ENCODE measurements at regions not wholly inside any gene's neighbourhood (a gene's known extent, or its start where the extent isn't known, plus 50 kb on each side); places are given as distances from the start of the nearest gene placed in this dataset.

GRCh38 chr14:100988011-100988410 lies 84.5 kb upstream of the RTL1 start:
- Histone ChIP-seq H3K27me3 (ENCODE audit: control insufficient read depth in 3 of 3, insufficient read depth in 3 of 3, low read length in 2 of 3) (no peaks in the 10 kb centered on the region), H3K27ac (ENCODE audit: low read depth in 1 of 2, low read length in 1 of 2) (no peak overlapping the region), H3K9ac (ENCODE audit: insufficient read depth in 1 of 2, low read length in 2 of 2) (no peak overlapping the region), H3K9me3 (ENCODE audit: control insufficient read depth in 4 of 4, insufficient read depth in 3 of 4, low read length in 3 of 4) (no peaks in the 10 kb centered on the region), H3K4me3 (no peak overlapping the region), H3K4me1 (ENCODE audit: control insufficient read depth in 5 of 5, insufficient read depth in 5 of 5, low read length in 5 of 5) (no peaks in the 10 kb centered on the region), H3K36me3 (ENCODE audit: control insufficient read depth in 4 of 4, insufficient read depth in 4 of 4, low read length in 4 of 4) (peaks cover 0 to 12% (median 2%) of the 10 kb centered on the region in 4 donors)
- ATAC-seq (ENCODE audit: insufficient read depth, low FRiP score), result no peak
- TF ChIP-seq, protein P1, sequence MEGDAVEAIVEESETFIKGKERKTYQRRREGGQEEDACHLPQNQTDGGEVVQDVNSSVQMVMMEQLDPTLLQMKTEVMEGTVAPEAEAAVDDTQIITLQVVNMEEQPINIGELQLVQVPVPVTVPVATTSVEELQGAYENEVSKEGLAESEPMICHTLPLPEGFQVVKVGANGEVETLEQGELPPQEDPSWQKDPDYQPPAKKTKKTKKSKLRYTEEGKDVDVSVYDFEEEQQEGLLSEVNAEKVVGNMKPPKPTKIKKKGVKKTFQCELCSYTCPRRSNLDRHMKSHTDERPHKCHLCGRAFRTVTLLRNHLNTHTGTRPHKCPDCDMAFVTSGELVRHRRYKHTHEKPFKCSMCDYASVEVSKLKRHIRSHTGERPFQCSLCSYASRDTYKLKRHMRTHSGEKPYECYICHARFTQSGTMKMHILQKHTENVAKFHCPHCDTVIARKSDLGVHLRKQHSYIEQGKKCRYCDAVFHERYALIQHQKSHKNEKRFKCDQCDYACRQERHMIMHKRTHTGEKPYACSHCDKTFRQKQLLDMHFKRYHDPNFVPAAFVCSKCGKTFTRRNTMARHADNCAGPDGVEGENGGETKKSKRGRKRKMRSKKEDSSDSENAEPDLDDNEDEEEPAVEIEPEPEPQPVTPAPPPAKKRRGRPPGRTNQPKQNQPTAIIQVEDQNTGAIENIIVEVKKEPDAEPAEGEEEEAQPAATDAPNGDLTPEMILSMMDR (IDR thresholded peaks at IDR 0.05; ENCODE audit: control extremely low read depth, extremely low read depth), result no peak
- WGBS, 2 donors, result 78 to 85% methylated on average over 1 of the region's 1 CpG
- DNase-seq, result no peak

DNA sequence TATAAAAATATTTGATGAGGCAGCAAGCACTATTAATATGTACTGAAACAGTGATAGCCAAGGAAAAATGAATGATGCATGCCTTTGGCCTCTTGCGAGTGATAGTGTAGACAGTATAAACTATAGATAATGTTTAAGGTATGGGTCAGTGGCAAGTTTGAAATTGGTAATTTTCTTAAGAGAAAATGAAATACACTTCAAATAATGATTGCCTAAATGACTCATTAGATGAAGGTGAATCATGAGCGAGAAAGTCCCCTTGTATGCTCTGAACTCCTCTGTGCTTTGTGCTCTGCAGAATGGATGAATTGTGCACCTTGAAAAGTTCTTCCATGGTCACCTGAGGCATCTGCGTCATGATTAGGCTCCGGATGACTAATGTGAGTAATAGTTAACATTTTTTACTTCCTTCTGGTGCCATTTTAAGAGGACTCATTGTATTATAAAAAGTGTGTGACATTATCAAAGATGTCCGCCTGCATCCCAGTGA lies 84.9 kb upstream of the RTL1 start:
- Histone ChIP-seq H3K4me3 (no peak overlapping the region), H3K27ac (ENCODE audit: low read depth in 1 of 2, low read length in 1 of 2) (no peak overlapping the region), H3K9ac (ENCODE audit: insufficient read depth in 1 of 2, low read length in 2 of 2) (no peak overlapping the region), H3K9me3 (ENCODE audit: control insufficient read depth in 4 of 4, insufficient read depth in 3 of 4, low read length in 3 of 4) (no peaks in the 10 kb centered on the region), H3K27me3 (ENCODE audit: control insufficient read depth in 3 of 3, insufficient read depth in 3 of 3, low read length in 2 of 3) (no peaks in the 10 kb centered on the region), H3K4me1 (ENCODE audit: control insufficient read depth in 5 of 5, insufficient read depth in 5 of 5, low read length in 5 of 5) (no peaks in the 10 kb centered on the region), H3K36me3 (ENCODE audit: control insufficient read depth in 4 of 4, insufficient read depth in 4 of 4, low read length in 4 of 4) (peaks cover 0 to 14% (median 2%) of the 10 kb centered on the region in 4 donors)
- no peak for ATAC-seq (ENCODE audit: insufficient read depth, low FRiP score)
- 81 to 86% methylated on average over 5 of the region's 5 CpGs for WGBS, 2 donors
- TF ChIP-seq, protein P1 (IDR thresholded peaks at IDR 0.05; ENCODE audit: control extremely low read depth, extremely low read depth), result no peak
- DNase-seq, result no peak

DNA sequence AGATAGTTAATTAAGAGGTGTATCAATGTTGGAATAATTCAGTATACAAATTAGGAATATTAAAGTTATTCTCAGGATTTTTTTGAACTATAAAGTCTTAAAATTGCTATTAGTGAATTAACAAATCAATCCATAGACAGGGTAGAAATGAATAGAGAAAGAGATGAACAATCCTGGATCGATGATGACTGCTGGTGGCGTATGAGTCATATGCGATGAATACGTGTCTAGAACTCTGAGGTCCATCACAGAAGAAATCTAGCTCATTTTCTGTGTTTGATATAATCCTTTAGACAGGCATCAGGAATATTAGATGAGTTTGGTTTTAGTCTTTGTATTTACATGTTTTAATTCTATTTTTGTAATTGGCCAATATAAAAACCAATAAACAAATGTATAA lies 85.4 kb upstream of the RTL1 start:
- no peak overlapping the region for H3K9ac ChIP-seq (ENCODE audit: insufficient read depth in 1 of 2, low read length in 2 of 2)
- H3K36me3 ChIP-seq (ENCODE audit: control insufficient read depth in 4 of 4, insufficient read depth in 4 of 4, low read length in 4 of 4), result peaks cover 0 to 11% (median 2%) of the 10 kb centered on the region in 4 donors
- no peak overlapping the region for H3K27ac ChIP-seq (ENCODE audit: low read depth in 1 of 2, low read length in 1 of 2)
- H3K4me3 ChIP-seq, result no peak overlapping the region
- TF ChIP-seq, protein P1 (IDR thresholded peaks at IDR 0.05; ENCODE audit: control extremely low read depth, extremely low read depth), result no peak
- no peaks in the 10 kb centered on the region for H3K9me3 ChIP-seq (ENCODE audit: control insufficient read depth in 4 of 4, insufficient read depth in 3 of 4, low read length in 3 of 4)
- no peaks in the 10 kb centered on the region for H3K27me3 ChIP-seq (ENCODE audit: control insufficient read depth in 3 of 3, insufficient read depth in 3 of 3, low read length in 2 of 3)
- no peaks in the 10 kb centered on the region for H3K4me1 ChIP-seq (ENCODE audit: control insufficient read depth in 5 of 5, insufficient read depth in 5 of 5, low read length in 5 of 5)
- ATAC-seq (ENCODE audit: insufficient read depth, low FRiP score), result no peak
- no peak for DNase-seq
- 93 to 95% methylated on average over 4 of the region's 4 CpGs for WGBS, 2 donors

GRCh38 chr14:100989924-100990323 lies 86.4 kb upstream of the RTL1 start:
- H3K9ac ChIP-seq (ENCODE audit: insufficient read depth in 1 of 2, low read length in 2 of 2), result no peak overlapping the region
- DNase-seq, result no peak
- no peak overlapping the region for H3K27ac ChIP-seq (ENCODE audit: low read depth in 1 of 2, low read length in 1 of 2)
- no peaks in the 10 kb centered on the region for H3K9me3 ChIP-seq (ENCODE audit: control insufficient read depth in 4 of 4, insufficient read depth in 3 of 4, low read length in 3 of 4)
- H3K4me1 ChIP-seq (ENCODE audit: control insufficient read depth in 5 of 5, insufficient read depth in 5 of 5, low read length in 5 of 5), result no peaks in the 10 kb centered on the region
- no peak overlapping the region for H3K4me3 ChIP-seq
- no peak for ATAC-seq (ENCODE audit: insufficient read depth, low FRiP score)
- 82 to 92% methylated on average over 1 of the region's 1 CpG for WGBS, 2 donors
- TF ChIP-seq, protein P1 (IDR thresholded peaks at IDR 0.05; ENCODE audit: control extremely low read depth, extremely low read depth), result no peak
- peaks cover 0 to 11% (median 2%) of the 10 kb centered on the region in 4 donors for H3K36me3 ChIP-seq (ENCODE audit: control insufficient read depth in 4 of 4, insufficient read depth in 4 of 4, low read length in 4 of 4)
- no peaks in the 10 kb centered on the region for H3K27me3 ChIP-seq (ENCODE audit: control insufficient read depth in 3 of 3, insufficient read depth in 3 of 3, low read length in 2 of 3)
